CD4-positive, alpha-beta T cell treated with Interleukin-2 at 100 ng/mL for 4 hours (primary cell): ENCODE measurements at regions not wholly inside any gene's neighbourhood (a gene's known extent, or its start where the extent isn't known, plus 50 kb on each side); places are given as distances from the start of the nearest gene placed in this dataset.

Source experiments
- DNase-seq: peaks from one replicate; pipeline ENCODE4 v3.0.0-alpha.2; 2020; ENCODE audit warnings: low spot score

DNA sequence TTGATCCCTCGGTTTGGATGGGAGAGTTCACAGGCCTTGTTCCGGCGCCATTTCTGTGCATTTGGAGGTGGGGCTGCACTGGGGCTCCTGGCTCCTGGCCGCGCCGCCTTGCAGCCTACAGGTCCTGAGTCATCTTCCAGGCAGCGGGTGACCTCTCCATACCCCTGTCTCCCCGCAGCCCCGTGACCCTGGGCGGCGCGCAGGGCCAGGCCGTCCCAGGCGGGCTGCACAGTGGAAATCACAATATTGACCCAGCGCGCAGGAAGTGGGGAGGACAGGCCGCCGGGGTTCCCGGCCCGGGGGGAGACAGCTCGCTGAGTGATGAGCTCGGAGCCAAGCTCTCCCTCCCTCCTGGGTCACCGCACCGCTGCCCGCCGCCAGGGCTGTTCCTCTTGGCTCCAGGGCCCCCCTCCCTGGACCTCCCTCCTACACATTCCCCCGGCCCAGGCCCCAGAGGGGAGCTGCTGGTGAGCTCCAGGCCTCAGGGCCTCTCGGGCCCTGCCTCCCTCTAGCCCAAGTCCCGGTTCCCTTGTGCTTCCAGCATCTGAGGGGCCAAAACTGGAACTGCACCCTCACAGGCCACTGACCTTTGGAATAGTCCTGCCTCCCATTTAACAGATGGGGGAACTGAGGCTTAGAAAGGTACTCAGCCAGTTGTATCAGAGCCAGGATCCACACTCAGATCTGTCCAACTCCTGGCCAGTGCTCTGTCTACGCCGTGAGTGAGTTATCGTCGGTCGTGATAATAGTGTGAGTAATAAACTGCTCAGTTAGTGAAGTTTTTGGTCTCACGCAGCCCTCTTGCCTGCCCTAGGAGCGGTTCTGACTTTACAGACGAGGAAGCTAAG is 142.9 kb upstream of the WNT4 start:
- DNase-seq, result no peak

DNA sequence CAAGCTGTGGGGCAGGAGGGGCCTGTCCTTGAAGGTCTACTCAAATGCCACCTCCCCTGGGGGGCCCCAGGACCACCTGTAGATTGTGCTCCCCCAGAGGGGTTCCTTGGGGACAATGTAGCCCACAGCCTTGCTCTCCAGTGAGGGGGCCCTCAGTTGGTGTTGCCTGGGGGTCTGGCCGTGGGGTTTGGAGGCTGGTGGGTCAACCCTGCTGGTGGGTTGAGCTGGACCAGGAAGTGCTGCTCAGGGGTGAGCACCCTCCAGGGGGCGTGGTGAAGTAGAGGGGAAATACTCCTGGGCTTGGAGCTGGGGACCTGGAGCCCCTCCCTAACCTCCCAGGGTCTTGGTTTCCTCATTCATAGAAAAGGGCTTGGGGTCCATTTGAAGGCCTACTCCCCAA is 143.6 kb upstream of the WNT4 start:
- DNase-seq, result no peak

DNA sequence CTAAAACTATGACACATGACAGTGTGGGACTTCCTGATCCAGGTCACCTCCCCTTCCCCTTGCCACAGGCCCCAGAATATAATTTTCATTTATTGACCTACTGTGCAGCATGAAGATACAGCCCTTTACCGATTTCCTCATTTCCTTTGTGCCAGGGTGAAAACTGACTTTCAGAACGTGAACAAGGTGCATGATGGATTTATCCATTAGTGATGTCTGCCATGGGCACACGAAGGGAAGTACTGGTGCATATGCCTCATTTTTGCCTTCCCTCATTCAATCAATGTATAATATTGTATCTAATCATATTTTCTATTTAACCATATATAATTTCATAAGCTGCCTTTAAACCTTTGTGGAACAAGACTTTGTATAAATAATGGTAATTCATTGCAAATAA is 144.4 kb upstream of the WNT4 start:
- no peak for DNase-seq

GRCh38 chr1:22287946-22288520 is 145.1 kb upstream of the WNT4 start:
- no peak for DNase-seq

DNA sequence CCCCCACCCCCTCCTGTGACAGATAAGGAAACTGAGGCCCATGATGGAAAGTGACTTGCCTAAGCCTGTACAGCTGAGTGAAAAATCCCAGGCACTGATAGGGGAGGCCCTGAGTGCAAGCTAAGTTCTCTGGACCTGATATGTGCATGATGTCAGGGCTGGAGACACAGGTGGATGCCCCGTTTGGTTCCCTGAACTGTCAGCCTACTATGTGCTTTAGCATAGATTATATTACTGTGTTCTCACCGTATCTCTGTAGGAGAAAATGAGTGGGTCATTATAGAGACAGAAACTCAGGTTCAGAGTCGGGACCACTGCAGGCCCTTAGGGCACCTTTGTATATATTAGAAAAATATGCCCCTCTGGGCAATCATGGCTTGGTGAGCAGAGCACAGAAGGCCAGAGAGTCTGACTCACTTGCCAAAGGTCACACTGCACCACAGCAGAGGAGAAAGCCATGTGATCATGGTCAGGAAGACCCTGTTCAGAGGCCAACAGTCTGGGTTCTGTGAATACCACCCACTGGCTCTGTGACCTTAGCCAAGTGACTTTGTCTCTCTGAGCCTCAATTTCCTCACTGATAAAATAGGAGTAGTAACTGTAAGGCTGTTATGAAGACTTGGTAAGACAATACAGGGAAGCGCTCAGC is 145.8 kb upstream of the WNT4 start:
- no peak for DNase-seq

DNA sequence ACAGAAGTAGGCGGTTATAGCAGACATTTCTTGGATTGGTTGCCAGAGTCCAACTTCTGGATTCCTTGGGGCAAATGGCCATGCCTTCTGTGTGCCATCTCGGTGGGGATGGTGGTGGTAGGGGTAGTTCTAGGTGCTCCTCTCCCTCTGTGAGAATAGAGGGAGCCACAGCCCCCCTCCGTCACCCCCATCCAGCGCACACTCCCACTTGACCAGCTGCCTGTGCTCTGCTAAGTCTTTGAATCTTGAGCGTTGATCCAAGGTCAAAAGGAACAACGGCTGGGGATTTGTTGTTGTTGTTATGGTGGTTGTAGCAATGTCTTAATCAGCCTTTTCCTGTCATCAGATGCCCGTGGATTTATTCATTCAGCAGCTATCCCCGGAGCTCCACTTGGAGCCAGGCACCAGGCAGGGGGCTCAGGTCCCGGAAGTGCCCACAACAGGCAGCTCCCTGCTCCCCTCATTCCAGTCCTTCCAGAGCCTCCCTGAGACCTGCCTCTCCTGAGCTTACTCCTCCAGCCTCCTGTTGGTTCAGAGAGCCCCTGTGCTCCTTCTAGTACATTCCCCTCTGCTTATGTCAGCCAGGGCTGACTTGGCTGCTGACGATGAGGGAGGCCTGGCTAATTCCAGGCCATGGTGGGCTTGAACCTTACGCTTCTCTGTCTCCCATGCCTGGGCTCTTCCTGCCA is 146.6 kb upstream of the WNT4 start:
- DNase-seq, result no peak

DNA sequence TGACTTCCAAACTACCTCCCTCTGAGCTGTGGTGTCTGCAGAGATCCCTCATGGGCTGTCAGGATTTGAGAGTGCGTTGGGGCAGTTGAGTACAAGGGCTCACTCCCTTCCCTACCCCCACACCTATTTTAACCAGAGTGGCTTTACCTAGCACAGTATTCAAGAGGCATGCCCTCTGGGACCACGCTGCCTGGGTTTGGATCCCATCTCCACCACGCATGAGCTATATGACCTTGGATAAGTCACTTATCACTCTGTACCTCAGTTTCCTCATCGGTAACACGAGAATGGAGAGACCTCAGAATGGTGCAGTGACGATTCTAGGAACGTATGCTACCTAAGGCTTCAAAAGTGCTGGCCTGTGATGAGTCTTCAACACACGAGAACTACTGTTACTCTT is 147.3 kb upstream of the WNT4 start:
- no peak for DNase-seq

DNA sequence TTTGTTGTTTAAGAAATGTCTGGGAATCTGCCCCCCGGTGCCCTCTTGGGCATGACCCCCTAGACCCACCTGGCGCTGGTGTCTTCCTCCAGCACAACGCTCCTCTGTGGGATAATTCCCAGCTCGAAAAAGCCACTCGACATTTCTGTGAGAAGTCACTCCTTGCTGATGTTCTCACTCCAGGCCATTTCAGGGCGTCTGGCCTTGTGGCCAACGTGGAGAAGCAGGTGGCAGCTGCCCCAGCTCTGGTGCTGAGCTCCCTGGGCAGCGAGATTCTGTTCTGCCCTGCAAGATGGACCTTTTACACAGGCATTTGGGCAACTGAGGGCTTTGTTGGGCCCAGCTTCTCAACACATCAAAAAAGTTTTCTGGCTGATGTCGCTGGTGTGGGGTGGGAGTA is 147.7 kb upstream of the WNT4 start:
- DNase-seq, result no peak

DNA sequence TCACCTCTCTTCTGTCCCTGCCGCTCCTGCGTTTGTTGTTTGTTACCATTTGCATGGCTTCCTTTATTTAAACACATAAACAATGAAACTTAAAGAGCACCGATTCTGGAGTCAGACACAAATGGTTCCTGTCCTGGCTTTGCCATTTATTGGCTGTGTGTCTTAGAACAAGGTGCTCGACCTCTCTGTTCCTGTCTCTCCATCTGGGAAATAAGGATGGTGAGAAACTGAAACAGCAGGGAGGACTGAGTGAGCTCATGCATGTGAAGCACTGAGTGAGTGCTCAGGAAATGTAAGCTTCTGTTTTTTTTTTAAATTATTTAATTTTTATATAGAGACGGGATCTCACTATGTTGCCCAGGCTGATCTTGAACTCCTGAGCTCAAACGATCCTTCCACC is 148.2 kb upstream of the WNT4 start:
- DNase-seq, result no peak

DNA sequence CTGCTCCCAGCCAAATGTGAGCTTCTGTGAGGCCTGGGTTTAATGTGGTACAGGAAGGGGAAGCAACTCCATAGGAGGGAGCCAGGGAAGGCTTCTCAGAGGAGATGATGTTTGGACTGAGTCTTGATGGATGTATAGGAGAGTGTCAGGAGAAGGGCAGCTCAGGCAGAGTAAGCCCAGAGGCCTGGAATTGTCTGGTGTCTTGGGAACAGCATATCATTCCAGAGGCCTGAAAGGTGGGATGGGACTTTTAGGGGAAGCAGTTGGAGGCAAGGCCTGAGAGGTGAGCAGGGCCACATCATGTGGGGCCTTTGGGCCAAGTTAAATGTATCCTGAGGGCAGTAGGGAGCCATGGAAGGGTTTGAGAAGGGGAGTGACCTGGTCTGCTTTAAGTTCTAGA is 148.6 kb upstream of the WNT4 start:
- DNase-seq, result no peak

DNA sequence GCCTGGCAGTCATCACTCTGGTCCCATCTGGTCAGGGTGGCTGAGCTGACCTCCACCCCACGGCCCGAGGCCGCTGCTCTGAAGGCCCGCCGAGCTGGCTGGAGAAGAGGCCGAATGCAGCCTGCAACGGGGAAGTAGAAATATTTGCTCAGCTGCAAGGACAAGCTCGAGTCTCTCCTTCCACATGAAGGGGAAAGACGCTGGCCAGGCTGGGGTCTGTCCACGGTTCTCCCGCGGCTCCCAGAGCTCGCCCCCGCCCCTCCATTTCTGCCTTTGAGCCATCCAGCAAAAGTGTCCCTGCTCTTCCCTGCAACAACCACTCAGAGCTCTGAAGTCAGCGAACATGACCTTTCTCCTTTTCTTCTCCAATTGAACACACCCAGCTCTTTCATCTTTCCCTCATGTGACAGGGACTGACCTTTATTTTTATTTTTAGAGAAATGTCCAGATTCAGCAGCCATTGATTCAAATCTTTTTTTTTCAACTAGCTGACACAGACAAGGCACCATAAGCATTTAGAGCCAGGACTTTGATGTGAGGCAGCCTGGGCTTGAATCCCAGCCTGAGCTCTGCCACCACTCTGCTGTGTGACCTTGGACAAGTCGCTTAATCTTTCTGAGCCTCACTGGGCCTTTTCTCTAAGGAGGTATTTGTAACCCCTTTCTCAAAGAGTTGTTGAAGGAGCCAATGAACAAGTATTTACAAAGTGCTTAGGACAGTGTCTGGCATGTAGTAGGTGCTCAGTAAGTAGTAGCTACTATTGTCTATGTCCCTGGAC is 149.3 kb upstream of the WNT4 start:
- no peak for DNase-seq

DNA sequence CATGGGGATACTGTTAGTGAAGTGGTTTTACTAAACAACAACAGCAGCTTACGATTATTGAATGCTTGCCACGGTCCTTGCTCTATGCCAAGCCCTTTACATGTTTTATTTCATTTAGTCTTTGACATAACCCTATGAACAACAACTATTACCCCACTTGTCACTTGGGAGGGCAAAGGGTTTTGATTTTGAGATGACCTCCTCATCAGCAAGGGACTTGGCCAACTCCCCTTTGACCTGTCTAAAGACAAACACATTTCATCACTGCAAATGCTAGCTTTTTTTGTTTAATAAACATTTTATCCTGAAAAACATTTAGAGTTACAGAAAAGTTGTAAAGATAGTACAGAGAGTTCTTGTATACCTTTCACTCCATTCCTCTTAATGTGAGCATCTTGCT is 152.5 kb upstream of the WNT4 start:
- no peak for DNase-seq

GRCh38 chr1:22295856-22296255 is 153.0 kb upstream of the WNT4 start:
- DNase-seq, result no peak

DNA sequence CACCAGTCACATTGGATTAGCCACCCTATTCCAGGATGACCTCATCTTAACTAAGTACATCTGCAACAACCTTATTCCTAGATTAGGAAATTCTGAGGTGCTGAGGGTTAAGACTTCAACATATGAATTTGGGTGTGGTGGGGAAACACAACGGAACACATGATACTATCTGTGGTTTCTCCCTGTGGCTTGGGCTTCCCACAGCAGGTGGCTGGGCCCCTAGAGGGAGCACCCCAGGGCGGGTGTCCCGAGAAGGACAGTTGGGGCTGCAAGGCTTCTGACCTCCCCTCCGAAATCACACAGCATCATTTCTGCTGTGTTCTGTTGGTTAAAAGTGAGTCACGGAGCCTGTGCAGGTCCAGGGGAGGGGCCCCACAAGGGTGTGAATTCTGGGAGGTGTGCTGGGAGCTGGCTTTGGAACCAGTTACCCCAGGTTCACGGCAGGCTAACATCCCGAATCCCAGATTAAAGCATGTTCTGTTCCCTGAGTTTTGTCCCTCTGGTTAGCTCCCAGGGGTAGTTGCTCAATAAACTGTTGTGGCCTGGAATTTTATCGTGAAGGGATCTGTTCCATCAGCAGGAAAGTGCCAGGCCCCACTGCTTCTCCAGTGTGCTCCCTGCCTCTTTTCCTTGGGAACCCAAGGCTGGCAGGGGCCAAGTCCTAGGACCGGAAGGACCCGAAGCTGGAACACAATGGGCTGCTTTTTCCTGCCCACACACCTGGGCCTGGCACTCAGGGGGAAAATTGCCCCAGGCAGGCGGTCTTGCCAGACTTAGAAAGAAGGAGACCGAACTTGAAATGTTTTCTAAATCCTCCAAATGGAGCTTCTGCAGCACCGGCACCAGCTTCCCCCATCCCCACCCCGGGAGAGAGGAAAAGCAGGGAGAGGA is 154.0 kb upstream of the WNT4 start:
- DNase-seq, result no peak

DNA sequence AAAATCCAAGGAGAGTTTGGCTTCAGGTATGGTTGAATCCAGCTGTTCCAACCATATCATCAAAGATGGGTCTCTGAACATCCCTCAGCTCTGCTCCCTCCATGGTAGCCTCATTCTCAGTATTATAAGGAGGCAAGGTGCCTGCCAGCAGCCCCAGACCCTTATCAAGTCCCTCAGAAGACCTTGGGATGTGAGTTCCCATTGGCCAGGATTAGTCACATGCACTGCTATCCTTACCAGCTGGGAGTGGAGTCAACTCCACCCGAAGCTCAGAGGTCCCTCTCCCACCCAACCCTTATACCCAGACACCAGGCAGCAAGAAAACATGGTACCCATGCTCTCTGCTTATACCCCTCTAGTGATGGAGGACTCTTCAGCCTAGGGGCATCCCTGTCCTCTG is 153.7 kb upstream of the ZBTB40 start:
- no peak for DNase-seq

- DNase-seq, result no peak
These were observed 147.8 kb upstream of the ZBTB40 start for GRCh38 chr1:22303816-22304215.

GRCh38 chr1:22309572-22309971 is 142.1 kb upstream of the ZBTB40 start:
- DNase-seq, result no peak

DNA sequence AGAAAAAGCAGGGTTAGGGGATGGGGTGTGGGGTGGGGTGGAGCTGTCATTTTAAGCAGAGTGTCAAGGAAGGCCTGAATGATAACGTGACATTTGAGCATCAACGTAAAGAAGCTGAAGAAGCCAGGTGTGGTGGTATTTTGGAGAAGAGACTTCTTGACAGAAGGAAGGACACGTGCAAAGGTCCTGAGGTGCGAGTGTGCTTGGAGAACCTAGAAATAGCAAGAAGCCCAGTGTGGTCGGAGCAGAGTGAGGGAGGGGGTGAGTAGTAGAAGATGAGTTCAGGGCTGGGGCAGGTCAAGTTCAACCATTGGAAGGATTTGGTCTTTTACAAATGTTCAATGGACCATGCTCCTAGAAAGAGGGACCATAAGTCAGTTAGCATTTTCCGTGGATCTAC is 140.2 kb upstream of the ZBTB40 start:
- DNase-seq, result no peak

DNA sequence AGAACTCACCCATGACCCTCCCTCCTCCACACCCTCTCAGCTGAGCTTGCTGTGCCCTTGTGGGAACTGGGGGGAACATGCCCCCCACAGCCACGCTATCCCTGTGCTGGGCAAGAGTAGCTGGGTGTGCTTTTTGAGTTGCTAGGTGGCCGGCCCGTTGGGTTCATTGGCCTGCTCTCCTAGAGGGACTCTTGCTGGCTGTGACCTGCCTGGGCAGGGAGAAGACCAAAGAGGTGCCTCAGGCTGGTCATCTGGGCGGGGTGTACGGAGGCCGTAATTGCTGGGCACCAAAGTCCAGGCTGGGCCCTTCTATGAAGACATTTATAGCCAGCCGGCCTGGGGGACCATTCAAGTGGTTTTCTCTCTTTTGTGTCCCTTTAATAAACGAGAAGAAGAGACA is 138.3 kb upstream of the ZBTB40 start:
- no peak for DNase-seq

DNA sequence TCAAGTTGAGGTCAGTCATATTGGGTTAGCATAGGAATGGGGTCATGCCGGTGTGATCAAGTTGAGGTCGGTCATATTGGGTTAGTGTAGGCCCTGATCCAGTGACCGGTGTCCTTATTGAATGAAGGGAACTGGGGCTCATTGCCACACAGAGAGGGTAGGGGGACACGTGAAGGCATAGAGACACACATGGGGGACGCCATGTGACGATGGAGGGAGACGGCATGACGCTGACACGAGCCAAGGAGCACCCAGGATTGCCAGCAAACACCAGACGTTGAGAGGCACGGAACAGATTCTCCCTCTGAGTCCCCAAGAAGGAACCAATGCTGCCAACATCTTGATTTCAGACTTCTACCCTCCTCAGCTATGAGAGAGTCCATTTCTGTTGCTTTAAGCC is 136.9 kb upstream of the ZBTB40 start:
- no peak for DNase-seq
